ENCODE measurements at regions not wholly inside any gene's neighbourhood (a gene's known extent, or its start where the extent isn't known, plus 50 kb on each side); places are given as distances from the start of the nearest gene placed in this dataset.
"Not testable (repeated sequence)": the region's sequence is repeated elsewhere in the genome, so short reads cannot be mapped to it uniquely, and the experiment has no call there.

DNA sequence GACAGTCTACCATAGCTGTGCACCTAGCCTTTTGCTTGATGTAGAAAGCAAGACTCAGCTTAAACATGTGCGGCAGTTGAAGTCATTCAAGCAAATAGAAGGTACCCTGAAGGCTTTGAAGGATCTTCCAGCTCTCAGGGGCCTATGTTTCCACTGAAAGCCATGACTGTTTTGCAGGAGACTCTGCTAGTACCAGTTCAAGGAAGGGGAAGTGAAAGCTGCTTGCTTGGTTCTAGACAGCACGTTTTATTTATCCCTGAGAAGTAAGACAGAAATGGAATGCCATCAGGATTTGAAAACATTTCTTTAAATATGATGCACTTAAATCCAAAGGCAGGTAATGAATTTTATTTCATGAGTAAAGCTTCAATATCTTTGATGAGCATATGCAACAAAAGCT is 311.4 kb downstream of the PDCD6IP start:
- no peak for DNase-seq (ENCODE audit: low read depth)

DNA sequence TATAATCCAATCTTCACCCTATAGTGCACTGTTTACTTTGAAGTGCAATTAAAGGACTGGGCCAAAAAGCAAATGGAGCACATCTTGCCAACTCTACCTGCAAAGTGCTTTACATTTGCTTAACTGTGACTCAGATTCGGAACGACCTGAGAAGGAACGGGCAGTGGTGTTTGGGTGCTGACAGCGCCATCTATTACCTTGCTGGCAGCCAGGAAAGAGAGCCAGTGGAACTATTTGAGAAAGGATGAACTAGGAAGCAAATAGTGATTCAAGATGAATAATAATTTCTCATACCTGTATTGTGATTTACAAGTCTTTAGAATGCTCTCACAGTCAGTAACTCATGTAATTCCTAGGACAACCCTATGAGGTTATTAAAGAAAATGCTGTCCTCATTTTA is 312.9 kb downstream of the PDCD6IP start:
- DNase-seq (ENCODE audit: low read depth), result no peak

DNA sequence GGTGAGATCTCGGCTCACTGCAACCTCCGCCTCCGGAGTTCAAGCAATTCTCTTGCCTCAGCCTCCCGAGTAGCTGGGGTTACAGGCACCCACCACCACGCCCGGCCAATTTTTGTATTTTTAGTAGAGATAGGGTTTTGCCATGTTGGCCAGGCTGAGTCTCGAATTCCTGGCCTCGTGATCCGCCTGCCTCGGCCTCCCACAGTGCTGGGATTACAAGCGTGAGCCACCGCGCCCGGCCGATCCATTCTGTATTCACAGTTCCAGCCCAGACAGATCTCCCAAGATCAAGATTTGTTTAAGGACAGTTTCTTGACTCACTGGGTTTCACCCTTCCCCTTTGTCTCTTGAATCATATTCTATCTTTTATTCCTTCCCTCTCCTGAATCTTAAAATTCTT is 313.8 kb downstream of the PDCD6IP start:
- DNase-seq (ENCODE audit: low read depth), result not testable (repeated sequence)

DNA sequence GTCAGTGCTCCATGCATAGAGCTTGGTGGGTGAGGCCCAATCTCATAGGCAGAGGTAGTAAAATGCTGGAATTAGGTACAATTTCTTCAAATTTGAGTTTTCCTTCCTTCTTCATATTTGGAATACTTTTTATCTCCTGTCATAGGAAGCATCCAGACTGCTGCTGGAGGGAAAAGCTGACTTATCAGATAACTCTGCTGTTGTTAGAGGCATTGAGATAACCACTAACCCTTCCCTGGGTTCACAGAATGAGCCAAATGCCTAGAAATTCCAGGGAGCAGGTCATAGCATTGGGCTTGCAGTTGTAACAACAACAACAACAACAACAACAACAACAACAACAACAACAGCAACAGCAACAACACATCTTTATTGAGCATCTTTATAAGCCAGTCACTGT is 332.7 kb downstream of the PDCD6IP start:
- DNase-seq (ENCODE audit: low read depth), result peak; percentile 12

DNA sequence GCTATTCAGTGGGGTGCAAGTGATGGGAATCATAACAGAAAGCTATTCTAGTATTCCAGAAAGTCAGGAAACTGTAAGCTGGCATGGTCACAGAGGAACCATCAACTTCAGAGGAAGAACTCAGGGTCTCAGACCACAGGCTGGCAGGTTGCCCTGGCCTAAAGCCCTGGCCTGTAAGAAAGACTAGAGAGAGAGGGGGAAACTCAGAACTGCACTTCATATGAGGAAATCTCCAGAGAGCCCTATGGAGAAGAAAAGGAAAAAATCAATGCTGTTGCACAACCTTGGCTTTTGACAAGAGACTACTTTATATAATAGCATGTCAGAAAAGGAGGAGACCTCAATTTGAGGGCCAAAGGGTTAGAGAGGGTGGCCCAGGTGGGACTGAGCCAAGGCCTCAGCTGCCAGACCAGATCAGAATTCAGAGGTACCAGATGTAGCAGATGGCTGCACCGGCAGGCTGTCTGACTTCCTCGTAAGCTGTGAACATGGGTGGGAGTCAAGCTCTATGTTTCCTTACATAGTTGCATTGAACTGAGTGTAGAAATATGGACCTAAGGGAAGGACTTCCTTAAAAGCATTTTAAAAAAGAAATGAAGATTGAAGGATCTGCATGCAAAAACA is 333.8 kb downstream of the PDCD6IP start:
- DNase-seq (ENCODE audit: low read depth), result no peak

DNA sequence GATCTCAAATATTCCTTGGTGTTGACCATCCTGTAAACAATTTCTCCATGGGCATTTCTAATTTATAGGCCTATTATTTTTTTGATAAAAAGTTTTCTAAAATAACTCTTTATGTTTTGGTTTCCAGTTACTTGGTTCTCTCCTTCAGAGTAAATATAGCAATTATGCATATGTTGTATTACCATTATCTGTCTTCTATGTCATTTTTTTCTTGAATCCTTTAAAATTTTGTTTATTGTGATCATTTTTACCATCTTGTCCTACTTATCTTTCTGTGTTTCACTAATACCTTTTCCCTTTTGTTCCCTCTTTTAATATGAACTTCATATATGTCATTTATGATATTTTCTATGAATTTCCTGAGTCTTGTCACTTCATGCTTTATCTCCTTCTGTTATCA is 341.1 kb downstream of the PDCD6IP start:
- no peak for DNase-seq (ENCODE audit: low read depth)

DNA sequence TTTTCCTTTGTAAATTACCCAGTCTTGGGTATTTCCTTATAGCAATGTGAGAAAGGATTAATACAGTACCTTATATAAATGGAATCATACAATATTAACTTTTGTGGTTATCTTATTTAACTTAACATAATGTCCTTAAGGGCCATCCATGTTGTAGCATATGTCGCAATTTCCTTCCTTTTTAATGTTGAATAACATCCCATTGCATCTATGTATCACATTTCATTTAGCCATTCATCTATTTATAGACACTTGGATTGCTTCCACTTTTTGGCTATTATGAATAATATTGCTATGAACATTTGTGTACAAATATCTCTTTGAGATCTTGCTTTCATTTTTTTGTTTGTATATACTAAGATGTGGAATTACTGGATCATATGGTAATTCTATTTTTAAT is 342.2 kb downstream of the PDCD6IP start:
- no peak for DNase-seq (ENCODE audit: low read depth)

DNA sequence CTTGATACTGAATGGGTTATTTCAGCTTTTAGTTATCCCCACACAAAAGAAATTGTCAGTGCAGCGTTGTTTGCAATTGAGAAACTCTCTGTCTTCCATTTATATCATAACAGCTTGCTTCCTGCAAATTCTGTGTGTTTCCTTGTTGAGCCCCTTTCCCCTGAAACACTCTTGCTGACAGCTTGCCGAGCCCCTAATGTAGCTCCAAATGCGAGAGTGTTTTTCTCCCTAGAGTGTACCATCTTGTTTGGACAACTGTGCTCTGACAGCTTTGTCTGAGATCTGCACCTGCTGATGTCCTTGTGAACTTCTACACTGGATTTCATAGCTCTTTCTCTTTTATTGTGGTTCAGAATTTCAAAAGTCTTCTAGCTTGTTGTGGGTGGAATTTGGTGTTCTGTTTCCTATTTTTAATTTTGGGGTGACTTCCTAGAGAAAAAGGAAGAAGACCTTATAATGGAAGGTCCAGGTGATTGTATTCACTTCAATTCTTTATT is 343.5 kb downstream of the PDCD6IP start:
- no peak for DNase-seq (ENCODE audit: low read depth)

DNA sequence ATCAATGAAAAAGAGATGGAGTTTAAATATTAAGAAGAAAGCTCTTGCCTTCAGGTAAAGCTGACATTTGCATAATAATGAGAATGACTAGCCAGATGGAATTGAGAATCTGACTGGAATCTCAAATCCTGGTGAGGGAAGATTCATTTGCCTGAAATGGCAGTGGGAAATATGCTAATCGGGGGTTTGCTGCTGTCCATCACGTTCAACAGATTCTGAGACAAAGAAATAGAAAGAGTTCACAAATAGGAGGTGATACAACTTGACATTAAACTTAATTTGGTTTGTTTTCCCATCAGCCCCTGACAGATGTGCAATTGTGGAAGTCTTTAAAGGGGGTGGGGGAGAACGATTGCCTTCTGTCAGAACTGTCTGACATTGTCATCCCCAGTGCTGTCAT is 347.4 kb downstream of the PDCD6IP start:
- DNase-seq (ENCODE audit: low read depth), result no peak

DNA sequence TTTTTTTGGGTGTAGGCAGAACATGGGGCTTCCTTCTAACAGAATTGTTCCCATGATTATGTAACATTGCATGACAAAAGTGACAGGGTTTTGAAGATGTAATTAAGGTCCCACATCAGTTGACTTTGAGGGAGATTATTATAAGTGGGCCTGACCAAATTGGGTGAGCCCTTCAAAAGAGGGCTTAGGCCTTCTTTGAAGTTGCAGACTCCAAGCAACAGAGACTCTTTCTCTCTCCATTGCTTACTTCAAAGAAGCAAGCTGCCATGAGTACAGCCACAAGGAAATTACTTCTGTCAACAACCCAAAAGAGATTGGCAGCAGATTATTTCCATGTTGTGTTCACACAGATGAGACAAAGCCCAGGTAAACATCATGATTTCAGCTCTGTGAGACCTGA is 348.2 kb downstream of the PDCD6IP start:
- DNase-seq (ENCODE audit: low read depth), result no peak

DNA sequence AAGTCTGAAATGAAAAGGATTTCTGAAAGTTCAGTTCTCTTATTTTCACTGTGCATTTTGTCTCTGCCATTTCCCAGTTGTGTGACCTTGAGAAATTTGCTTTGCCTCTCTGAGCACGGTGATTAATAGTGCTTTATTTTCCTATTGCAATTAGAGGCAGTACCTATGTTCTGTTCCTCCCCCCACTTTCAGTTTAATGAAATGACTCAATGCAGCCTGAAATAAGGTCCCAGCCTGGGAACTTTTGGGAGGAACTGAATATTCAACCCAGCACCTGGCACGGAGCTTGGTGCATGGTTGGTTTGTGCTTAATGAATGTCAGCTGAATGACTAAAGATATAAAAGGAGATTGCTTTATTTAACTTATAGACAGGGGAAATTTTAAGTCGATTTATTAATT is 352.6 kb downstream of the PDCD6IP start:
- DNase-seq (ENCODE audit: low read depth), result no peak

DNA sequence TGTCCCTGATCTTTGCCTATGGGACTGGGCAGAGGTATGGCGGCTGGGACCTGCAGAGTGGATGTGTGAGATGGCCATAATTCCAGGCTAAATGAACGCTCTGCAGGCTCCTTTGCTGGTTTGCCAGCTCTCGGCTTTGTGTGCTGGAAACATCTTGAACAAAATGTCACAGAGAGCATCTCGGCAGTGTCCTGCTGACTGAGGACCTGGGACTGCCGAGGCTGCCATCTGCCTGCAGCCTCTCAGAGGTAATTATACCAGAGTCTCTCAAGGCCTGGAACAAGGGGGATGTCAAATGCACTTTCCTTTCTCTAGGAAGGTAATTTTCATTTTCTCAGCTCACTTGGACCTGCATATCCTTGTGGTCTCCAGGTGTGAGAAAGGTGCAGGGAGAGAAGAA is 354.2 kb downstream of the PDCD6IP start:
- no peak for DNase-seq (ENCODE audit: low read depth)

DNA sequence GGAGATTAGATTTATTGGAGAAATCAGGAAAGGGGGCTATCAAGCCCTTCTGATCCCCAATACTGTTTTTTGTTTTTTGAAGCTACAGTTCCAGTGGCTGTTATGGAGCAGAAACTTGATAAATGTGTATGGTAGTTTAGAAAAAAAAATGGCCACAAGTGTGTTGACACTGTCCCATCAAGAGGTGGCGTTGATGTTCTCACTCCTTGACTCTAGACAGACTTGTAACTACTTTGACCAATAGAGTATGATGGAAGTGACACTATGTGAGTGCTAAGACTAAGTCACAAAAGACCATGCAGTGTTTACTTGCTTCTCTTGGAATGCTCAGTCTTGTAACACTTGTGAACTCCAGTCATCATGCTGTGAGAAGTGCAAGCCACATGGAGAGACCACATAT is 356.7 kb downstream of the PDCD6IP start:
- no peak for DNase-seq (ENCODE audit: low read depth)

DNA sequence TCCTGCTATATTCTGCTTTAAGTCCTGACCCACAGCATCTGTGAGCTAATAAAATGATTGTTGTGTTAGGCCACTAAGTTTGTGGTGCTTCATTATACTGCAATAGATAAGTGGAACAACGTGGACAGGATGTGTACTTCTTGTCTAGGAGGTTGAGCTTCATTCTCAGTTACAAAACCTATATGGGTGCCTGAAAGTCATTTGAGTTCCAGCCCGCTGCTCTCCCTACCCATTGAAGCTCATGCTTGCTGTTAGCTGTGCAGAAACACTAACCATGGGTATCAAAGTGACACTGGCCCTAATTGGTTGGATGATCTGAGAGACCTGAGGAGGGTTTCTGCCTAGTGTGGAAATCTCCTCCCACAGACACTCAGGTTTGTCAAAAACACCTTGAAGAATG is 357.2 kb downstream of the PDCD6IP start:
- DNase-seq (ENCODE audit: low read depth), result no peak

DNA sequence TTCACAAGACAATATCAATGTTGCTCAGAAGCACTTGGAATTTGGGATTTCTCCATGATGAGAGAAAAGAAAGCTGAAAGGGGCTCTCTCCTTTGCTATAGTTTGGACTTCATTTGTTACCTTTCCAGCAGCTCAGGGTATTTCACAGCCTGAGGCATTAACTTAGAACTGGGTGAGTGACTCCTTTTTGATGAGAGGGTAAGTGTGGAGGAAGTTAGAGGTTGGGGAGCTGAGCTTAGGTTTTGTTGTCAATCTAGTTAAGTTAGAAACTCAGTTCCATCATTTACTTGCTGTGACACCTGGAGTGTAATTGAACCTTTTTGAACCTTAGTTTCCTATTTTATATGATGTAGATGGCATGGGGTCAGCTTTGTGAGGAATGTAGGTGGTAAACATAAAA is 359.1 kb downstream of the PDCD6IP start:
- no peak for DNase-seq (ENCODE audit: low read depth)

DNA sequence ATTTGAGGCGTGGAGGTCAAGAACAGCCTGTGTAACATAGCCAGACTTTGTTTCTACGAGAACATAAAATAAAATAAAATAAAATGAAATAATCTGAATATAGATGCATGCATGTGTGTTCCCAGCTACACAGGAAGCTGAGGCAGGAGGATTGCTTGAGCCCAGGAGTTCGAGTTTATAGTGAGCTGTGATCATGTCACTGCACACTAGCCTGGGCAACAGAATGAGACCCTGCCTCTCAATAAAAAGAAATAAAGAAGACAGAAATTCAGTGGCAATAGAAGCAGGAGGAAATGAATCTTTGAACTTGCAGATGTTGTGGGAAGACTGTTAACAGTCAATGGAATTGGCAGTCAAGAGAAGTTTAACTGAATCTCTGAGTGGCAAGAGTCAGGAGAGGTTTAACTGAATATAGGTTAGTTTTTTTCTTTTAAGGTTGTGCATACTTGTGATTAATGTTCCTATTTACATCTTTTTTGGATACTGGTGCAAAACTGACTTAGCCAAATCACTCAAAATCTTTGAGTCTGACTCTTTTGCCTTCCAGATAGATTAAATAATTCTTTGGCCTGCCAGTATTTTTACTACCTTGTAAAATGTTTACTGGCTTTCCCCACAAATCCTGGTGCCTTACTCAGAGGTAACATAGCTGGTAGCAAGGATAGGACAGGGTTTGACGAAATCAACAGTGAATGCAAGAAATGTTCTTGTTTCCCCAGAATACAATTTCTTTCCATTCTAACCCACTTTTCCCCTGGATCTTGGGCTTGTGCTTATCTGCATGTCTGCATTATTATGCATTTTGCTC is 361.4 kb downstream of the PDCD6IP start:
- DNase-seq (ENCODE audit: low read depth), result no peak

DNA sequence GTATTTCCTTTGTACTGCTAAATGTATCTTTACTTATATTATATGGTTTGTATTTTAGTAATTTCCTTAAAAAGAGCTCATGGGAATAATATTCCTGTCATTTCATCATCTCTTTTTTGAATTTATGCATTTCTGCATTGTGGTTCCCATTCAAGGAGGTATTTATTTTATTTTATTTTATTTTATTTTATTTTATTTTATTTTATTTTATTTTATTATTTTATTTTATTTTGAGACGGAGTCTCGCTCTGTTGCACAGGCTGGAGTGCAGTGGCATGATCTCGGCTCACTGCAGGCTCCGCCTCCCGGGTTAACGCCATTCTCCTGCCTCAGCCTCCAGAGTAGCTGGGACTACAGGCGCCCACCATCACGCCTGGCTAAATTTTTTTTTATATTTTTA is 371.2 kb downstream of the PDCD6IP start:
- not testable (repeated sequence) for DNase-seq (ENCODE audit: low read depth)

DNA sequence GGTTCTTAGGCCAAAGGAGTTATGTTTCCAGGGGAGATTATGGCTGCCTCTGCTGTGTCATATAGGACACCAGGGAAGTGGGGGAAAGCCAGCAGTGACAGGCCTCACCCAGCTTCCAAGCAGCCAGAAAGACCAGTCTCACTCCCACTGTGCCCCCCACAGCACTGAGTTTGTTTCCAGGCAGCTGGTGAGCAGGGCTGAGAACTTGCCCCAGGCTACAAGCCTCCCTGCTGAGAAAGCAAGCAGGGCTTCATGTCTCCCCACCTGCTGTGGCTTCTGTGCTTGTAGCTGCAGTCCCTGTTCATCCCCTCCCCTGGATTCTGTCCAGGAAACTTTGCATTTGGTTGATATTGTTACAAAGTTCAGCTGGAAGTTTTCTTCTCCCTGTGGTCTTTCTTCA is 376.3 kb downstream of the PDCD6IP start:
- no peak for DNase-seq (ENCODE audit: low read depth)

DNA sequence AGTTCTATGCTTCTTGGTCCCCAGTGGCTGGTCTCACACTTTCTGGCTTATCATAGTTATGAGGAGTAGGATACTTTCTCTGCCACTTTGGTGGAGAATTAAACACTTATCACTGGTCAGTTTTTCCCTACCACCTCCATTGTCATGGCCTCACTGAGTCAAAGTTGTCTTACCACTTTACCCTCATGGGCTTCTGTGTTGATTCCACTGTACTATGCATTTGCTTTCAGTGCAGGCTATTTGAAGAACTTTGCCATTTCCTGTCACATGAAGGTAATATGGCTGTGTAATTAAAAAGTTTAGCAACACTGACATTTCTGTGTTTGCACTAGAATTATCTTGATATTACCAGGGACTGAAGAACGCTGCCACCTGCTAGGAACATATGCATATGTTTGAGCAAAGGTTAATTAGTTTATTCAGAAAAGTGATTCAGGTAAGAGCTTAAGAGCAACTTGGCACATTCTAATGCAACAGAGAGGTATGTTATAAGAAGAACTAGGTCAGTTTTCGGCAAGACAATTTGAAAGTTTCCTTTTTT is 377.3 kb downstream of the PDCD6IP start:
- no peak for DNase-seq (ENCODE audit: low read depth)

DNA sequence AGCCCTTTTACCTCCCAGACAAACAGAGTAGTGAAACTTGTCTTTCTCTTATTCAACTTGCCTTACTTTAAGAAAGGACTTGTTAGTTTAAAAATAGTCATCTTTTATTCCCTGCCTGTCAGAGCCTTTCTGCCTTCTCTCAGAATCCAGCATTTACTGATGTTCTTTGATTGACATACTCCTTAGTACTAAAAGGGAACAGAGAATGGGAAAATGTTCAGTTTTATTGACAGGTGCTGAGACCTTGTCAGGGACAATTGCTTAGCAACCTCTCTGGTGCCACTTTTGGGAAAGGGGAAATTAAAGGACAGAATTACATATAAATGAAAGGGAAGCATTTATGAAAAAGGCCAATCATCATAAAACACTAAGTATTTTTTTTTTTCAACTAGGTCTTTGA is 378.3 kb downstream of the PDCD6IP start:
- no peak for DNase-seq (ENCODE audit: low read depth)

DNA sequence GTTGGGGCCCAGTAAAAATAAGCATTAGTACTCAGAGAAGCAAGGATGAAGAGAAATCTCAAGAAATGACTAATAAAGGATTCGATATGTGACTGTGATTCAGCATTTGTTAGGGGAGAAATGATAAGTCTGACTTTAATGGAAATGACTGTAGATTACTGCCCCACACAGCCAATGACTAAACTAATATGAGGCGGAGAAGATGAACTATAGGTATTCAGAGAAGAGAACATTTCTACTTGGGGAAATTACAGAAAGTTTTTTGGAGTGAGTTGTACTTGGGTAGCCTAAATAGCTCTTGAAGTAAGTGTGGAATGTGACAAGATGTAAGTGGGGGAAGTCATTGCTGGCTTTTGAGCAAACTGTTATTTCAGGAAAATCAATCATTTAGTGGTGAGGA is 380.0 kb downstream of the PDCD6IP start:
- peak; percentile 51 for DNase-seq (ENCODE audit: low read depth)

DNA sequence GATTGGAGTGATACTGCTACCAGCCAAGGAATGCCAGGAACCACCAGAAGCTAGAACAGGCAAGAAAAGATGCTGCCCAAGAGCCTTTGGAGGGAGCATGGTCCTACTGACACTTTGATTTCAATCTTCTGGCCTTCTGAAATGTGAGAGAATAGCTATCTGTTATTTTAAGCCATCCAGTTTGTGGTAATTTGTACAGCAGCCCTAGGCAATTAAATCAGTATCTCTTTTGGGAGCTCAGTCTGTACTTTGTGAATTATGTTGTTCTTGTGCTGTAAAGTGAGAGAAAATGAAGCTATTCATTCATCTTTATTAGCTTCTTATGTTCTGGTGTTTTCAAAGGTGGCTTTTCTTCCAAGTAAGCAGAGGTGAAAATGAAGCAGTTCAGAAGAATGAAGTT is 381.3 kb downstream of the PDCD6IP start:
- DNase-seq (ENCODE audit: low read depth), result no peak

DNA sequence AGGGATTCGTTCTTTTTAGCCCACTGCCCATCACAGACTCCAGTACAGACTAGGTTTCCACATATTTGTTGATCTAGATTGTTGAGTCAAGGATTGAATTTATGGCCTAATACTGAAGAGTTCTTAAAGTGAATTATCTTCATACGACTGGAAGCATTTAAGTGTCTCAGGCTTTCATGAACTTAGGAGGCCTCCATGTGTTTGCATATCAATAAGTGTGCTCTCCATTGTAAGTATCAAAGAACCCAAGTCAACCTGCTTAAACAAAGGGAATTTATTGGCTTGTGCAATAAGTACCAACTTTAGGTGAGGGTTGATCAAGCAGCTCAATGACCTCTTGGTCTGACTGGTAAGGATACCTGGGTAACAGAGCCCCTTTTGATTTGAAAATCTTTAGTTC is 382.1 kb downstream of the PDCD6IP start:
- DNase-seq (ENCODE audit: low read depth), result no peak

DNA sequence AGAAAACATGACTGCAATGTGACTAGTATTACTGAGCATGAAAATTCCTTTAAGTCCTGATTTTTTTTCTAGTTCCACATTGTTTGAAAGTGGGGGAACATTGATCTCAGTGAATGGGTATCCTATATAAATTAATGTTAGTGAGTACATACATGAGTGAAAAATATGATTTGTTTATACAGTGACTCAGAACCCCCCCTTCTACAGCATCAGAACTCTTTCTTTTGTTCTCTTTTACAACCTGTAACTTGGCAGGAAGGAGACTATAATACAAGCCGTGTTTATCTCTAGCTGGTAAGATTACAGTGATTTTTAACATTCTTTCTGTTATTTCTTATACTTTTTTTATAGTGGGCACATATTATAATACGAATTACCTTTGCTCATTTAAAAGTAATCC is 384.7 kb downstream of the PDCD6IP start:
- no peak for DNase-seq (ENCODE audit: low read depth)

Measured in HS-27A (cell line).